MV-4-11 (cell line): ENCODE measurements at regions not wholly inside any gene's neighbourhood (a gene's known extent, or its start where the extent isn't known, plus 50 kb on each side); places are given as distances from the start of the nearest gene placed in this dataset.

Experiments used
- DNase-seq: peaks from one replicate; lab custom pipeline; 2025; lab: John Stamatoyannopoulos, UW

- no peak for DNase-seq
Observed at GRCh38 chr16:87183647-87184046, 133.5 kb downstream of the C16orf95 start.

GRCh38 chr16:87185308-87185707 lies 131.9 kb downstream of the C16orf95 start:
- DNase-seq, result no peak

GRCh38 chr16:87185983-87186382 lies 131.2 kb downstream of the C16orf95 start:
- DNase-seq, result no peak

- no peak for DNase-seq
Observed at GRCh38 chr16:87186446-87186845, 130.7 kb downstream of the C16orf95 start.

- DNase-seq, result no peak
Observed at GRCh38 chr16:87186876-87187533, 130.2 kb downstream of the C16orf95 start.

- no peak for DNase-seq
Observed at GRCh38 chr16:87188104-87188503, 129.1 kb downstream of the C16orf95 start.

- DNase-seq, result no peak
Observed at GRCh38 chr16:87189426-87189825, 127.8 kb downstream of the C16orf95 start.

- DNase-seq, result no peak
Observed at GRCh38 chr16:87190288-87191230, 126.6 kb downstream of the C16orf95 start.

GRCh38 chr16:87192452-87193073 lies 124.6 kb downstream of the C16orf95 start:
- DNase-seq, result no peak

GRCh38 chr16:87194172-87194571 lies 123.0 kb downstream of the C16orf95 start:
- DNase-seq, result no peak

GRCh38 chr16:87195161-87195560 lies 122.0 kb downstream of the C16orf95 start:
- no peak for DNase-seq

- DNase-seq, result no peak
Observed at GRCh38 chr16:87196231-87196630, 121.0 kb downstream of the C16orf95 start.

GRCh38 chr16:87196661-87197060 lies 120.5 kb downstream of the C16orf95 start:
- DNase-seq, result no peak

GRCh38 chr16:87198328-87198832 lies 118.8 kb downstream of the C16orf95 start:
- no peak for DNase-seq

- no peak for DNase-seq
Observed at GRCh38 chr16:87198881-87199280, 118.3 kb downstream of the C16orf95 start.

GRCh38 chr16:87199379-87199778 lies 117.8 kb downstream of the C16orf95 start:
- DNase-seq, result no peak

GRCh38 chr16:87199901-87200300 lies 117.3 kb downstream of the C16orf95 start:
- DNase-seq, result no peak

- DNase-seq, result no peak
Observed at GRCh38 chr16:87200637-87201036, 116.6 kb downstream of the C16orf95 start.

- no peak for DNase-seq
Observed at GRCh38 chr16:87201052-87201451, 116.1 kb downstream of the C16orf95 start.

- no peak for DNase-seq
Observed at GRCh38 chr16:87201790-87202189, 115.4 kb downstream of the C16orf95 start.

GRCh38 chr16:87202346-87202745 lies 114.8 kb downstream of the C16orf95 start:
- DNase-seq, result no peak

- peak; percentile 62 for DNase-seq
Observed at GRCh38 chr16:87203060-87203656, 114.0 kb downstream of the C16orf95 start.
